ENCODE measurements at regions not wholly inside any gene's neighbourhood (a gene's known extent, or its start where the extent isn't known, plus 50 kb on each side); places are given as distances from the start of the nearest gene placed in this dataset.
"Not testable (repeated sequence)": the region's sequence is repeated elsewhere in the genome, so short reads cannot be mapped to it uniquely, and the experiment has no call there.

DNA sequence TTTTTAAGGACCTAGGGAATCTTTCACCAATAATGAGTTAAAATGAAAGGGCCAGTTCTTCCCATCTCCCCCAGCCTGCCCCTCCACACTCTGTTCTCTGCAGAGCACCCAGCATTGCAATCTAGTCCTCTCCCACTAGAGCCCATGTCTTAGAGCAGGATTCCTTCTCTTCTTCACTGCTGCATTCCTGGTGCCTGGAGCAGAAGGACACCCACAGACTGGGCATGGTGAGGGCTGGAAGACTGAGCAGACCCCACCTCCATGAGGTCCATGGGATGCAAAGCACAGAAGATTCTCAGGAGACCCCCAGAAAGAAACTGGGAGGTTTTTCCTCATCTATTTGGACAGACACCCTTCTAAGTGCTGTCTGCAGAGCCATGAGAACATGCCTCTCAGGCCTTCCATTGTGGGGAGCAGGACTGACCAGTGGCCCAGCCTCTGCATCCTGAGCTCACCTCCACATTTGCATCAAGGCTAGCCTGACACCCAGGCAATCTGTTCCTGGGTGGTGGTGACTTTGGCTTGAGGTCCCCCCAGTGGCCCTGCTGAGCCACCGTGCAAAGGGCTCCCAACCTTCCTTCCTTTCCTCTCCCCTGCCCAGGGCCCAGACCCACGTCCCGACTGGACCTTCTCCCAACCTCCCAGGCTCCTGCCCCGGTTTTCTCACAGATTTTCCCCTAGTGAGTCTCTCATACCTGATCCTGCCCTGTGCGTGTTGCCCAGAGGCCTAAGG, 74.2 kb upstream of the ZNF469 start:
- no peak for DNase-seq

DNA sequence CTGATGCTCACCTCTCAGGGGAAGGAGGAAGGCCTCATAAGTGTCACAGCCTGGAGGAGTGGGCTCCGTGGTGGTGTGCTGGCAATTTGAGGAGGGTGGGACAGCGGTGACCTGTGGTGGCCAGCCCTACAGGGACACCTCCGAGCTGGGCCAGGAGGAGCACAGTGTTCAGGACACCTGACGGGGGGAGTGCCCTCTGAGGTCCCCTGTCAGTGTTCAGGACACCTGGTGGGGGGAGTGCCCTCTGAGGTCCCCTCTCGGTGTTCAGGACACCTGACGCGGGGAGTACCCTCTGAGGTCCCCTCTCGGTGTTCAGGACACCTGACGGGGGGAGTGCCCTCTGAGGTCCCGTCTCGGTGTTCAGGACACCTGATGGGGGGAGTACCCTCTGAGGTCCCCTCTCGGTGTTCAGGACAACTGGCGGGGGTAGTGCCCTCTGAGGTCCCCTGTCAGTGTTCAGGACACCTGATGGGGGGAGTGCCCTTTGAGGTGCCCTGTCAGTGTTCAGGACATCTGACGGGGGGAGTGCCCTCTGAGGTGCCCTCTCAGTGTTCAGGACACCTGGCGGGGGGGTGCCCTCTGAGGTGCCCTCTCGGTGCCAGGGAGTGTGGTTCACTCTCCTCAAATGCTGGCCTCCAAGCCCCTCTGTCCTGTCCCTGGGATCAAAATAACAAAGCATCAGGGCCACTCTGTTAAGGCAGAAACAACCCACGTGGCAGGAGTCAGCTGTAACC, 73.4 kb upstream of the ZNF469 start:
- no peak for DNase-seq

DNA sequence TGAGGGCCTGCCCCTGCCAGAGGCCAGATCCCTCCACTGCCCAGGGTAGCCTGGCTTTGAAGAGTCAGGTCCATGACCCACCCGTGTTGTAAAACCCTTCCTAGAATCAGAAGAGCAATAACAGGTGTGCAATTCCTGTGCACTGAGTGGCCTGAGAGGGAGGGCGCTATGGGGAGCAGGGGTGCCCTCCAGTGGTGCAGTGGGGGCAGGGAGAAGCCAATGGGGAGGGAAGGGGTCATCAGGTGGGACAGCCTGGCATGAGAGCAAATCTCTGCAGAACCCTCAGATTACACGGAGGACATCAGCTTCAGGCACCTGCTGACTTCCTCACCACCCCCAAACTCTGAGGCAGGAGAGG, 72.9 kb upstream of the ZNF469 start:
- DNase-seq, result no peak

DNA sequence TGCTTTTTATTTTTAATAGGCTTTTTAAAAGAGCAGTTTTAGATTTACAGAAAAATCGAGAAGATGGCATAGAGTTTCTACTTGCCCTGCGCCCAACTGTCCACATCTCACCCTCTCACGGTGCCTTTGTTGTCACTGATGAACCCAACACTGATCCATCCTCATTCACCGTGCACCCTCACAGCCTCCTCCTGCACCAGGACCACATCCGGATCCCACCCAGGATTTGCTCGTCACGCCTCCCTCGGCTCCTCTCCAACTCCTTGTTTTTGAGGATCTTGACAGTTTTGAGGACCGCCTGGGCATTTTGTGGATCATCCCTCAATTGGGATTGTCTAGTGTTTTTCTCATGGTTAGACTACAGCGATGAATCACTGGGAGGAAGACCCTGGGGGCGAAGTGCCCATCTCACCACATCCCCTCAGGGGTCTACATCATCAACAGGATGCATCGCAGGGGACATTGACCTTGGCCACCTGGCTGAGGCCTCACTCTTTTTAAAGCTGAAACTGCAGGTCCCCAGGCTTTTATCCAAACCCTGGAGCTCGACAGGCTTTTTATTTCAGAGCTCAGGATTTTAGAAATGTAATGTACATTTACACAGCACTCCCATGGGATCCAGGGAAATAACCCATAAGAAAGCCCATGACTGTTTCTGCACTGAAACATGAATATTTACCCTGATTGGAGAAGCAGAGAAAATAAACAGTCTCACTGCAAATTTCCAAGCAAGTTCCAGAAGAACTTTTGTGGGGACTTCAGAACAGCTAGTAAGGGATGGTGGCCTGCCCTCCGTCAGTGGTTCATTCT, 71.8 kb upstream of the ZNF469 start:
- no peak for DNase-seq

DNA sequence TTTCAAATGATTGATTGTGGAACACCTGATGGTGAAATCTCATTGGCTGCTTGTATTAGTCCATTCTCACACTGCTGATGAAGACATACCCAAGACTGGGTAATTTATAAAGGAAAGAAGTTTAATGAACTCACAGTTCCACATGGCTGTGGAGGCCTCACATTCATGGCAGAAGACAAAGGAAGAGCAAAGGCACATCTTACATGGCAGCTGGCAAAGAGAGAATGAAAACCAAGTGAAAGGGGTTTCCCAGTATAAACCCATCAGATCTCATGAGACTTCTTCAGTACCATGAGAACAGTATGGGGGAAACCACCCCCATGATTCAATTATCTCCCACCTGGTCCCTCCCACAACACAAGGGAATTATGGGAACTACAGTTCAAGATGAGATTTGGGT, 70.9 kb upstream of the ZNF469 start:
- not testable (repeated sequence) for DNase-seq

DNA sequence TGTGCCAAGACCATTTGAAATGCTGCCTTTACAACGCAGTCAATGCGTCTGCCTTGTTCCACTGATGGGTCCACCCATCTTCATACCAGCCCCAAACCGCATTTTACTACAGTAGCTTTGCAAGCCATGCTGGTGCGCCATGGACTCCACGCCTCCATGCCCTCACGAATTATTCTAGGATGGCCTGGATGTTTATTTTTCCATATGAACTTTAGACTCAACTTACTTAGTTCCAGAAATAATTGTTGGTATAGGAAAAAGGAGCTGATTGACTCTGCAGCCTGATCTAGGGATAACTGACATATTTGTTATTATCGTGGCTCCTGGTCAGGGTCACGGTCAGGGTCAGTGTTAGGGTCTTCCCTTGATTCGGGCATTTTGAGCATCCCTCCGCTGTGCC, 70.0 kb upstream of the ZNF469 start:
- no peak for DNase-seq

DNA sequence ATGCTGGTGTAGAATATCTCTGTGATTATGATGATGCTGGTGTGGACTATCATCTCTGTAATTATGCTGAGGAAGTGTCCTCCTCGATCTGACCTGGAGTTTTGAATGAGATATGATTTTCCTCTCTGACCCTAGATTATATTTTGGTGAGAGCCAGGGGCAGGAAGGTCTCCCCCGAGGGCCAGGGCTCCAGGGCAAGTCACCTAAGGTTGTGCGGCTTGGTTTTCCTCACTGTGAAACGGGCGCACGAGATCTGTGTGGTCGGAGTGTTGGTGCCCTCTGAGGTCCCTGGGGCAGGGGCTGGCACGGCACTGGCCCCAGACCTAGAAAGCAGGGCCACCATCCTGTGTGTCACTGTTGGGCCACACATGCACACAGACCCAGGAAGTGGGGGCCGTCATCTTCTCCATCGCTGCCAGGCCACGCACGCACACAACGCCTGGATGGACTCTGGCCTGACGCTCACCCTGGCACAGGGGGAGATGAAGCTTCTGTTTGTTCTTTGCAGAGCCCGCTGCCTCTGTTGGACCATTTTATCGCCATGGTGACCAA, 67.7 kb upstream of the ZNF469 start:
- no peak for DNase-seq

DNA sequence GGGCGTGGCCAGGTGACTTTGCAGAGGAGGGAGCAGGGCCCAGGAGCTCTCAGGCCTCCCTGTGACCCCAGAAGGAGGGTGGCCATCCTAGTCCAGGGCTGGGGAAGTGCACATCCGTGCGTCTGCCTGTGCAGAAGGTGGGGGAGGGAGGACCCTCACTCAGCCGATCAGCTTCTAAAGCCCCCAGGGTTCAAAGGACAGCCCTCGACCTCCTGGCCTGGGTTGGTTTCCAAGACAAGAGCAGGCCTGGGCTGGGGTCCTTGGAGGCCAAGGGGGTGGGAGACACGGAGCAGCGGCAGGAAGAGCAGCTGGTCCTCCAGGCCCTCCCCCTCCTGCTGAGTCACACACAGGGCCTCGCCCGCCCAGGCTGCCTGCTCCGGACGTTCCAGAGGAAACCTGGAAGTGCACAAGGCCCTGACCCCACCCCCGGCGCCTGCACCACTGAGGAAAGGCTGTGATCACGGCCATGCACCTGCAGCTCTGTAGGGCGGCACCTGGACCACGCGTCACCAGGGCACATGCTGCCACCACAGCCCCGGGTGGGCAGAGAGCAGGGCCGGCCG, 67.1 kb upstream of the ZNF469 start:
- DNase-seq, result no peak

DNA sequence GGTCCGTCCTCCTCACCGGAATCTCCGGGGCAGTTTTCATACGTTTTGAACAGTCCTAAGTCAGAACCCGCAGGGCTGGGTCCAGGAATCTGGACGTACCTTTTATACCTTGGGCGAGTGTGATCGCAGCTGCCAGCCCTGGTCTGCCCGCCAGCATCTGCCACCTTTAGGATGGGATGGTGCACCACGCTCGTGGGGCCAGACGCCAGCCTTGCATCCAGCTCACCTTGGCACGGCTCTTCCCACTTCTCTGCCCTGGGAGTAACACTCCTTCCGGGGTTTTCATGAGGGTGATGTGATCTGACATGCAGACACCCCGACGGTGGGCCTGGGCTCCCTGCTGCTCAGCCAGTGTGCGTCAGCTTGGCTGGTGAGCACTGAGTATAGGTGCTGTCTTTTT, 66.6 kb upstream of the ZNF469 start:
- no peak for DNase-seq

DNA sequence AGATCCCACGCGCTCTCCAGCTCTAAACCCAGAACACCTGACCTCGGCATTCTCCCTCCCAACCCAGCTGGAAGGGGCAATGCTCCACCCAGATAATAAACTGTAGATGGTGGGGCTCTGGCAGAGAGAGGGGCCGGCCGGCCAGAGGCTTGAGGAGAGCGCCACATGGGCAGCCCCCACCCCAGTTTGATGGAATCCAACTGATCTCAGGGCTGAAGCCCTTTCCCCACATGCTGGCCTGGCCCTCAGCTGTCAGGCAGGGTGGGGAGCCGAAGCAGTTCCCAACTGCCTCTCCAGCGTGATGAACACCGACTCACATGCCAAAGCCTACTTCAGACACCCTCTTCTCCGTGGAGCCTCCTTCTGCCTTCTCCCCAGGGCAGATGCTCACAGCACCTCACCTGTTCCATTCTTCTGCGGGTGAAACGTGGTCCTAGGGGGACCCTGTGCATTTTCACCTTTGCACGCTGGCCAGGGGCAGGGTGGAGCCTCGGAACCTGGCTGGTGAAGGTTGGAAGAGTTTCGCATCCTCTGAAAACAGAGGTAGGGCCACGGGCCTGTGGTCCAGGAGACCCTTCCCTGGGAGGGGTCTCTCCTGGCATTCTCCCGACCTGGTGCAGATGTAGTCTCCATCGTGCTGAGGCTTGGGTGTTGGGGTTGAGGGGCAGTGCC, 65.7 kb upstream of the ZNF469 start:
- DNase-seq, result no peak

DNA sequence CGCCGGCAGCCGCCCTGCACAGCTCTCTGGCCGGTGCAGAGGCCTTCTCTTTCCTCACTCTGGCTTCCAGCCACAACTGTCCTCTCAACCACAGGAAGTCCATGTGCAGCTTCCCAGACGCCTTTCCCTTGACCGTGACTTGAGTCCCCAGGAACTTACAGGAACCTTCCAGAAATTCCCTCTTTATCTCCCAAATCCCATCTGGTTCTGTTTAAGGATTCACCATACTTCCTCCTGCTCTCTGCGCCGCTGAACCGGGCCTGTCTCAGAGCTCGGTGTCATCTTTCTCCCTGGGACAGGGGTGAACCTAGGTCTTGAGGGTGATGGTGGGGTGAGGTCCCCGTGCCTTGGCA, 65.2 kb upstream of the ZNF469 start:
- DNase-seq, result no peak

DNA sequence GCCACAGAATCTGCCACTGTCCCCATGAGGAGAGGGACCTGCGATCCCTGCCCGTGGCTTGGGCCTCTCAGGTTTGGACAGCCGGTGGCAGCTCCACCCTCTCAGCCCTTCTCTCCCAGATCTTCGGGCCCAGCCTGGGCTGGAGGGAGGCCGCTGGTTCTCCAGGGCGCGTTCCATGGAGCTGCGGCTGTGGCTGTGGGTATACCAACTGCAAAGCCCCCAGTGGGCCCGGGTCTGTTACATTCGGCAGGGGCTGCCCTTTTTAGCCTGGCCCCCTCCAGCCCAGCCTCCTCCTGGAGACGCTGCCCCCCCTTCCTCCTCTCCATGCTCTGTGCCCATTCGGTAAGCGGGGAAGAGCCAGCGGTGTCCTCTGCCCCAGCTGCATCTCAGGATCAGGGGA, 64.7 kb upstream of the ZNF469 start:
- no peak for DNase-seq

DNA sequence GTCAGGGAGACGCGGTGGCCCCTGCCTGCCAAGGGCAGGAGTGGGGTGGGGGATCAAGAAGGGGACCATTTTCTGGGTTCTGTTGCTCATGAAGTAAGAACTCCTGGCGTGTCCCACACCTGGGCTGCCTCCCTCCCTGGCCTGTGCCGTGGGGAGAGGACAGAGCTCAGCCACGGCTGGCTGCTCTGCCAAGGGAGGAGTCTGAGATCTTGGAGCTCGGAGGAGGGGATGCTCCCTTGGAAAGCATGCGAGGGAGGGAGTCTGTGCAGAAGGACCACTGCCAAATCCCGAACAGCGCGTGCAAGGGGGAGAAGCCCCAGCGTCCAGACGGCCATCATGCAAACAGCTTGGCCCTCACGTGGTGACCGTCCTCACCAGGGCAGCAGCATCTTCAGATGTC, 64.2 kb upstream of the ZNF469 start:
- no peak for DNase-seq

DNA sequence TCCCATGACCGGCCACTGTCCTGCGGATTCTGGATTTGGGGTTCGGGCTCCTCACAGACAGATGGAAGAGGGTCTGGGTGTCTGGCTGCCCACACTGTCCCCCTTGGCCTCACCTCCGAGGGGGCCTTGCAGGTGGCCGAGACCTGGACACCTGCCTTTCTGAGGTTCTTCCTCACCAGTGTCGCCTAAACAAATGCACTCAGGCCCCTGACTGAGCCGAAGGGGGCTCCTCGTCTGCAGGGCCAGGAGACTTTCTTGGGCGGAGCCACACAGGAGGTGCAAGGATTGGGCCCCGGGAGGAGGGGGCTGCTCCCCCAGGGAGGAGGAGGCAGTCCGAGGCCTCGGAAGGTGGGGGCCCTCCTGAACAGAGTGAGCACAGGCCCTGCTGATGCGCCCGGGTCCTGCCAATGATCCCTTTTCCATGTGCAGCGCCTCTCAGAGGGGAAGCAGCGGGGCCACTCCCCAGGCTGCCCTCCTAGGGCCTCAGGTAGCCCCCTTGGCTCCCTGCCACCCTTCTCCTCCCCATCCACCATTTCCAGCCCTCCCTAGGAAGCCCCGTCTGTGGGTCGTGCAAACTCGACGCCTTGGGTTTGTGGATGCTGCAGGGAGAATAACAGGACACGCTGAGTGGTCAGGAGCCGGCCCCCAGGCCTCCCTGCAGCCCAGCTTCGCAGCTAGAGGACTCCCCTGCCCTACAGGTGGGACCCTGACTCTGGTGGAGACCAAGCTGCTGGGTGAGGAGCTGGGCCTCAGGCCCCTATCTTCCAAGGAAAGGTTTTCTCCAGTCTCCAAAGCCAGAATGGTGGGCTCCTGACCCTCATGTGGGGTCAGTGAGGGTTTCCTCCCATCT, 63.4 kb upstream of the ZNF469 start:
- no peak for DNase-seq

DNA sequence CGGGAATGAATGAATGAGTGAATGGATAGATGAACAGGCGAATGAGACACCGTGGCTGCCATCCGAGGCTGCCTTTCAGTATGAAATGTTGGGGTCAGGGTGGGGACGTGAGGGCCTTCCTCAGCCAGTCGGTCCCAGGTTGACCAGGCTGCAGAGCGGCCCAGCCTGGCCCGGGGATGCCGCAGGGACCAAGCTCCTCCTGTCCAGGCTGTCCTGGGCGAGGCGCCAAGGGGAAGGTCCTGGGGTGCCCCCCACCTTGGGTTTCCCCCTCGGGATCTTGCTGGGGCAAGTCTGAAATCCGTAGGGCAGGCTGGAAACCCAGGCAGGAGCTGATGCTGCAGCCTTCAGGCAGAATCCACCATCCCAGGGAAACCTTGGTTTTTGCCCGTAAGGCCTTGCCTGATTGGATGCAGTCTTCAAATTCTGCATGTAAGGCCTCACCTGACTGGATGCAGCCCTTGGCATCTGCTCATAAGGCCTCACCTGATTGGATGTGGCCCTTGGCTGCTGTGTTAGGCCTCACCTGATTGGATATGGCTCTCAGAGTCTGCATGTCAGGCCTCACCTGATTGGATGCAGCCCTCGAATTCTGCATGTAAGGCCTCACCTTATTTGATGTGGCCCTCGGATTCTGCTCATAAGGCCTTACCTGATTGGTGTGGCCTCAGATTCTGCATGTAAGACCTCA, 61.7 kb upstream of the ZNF469 start:
- no peak for DNase-seq

DNA sequence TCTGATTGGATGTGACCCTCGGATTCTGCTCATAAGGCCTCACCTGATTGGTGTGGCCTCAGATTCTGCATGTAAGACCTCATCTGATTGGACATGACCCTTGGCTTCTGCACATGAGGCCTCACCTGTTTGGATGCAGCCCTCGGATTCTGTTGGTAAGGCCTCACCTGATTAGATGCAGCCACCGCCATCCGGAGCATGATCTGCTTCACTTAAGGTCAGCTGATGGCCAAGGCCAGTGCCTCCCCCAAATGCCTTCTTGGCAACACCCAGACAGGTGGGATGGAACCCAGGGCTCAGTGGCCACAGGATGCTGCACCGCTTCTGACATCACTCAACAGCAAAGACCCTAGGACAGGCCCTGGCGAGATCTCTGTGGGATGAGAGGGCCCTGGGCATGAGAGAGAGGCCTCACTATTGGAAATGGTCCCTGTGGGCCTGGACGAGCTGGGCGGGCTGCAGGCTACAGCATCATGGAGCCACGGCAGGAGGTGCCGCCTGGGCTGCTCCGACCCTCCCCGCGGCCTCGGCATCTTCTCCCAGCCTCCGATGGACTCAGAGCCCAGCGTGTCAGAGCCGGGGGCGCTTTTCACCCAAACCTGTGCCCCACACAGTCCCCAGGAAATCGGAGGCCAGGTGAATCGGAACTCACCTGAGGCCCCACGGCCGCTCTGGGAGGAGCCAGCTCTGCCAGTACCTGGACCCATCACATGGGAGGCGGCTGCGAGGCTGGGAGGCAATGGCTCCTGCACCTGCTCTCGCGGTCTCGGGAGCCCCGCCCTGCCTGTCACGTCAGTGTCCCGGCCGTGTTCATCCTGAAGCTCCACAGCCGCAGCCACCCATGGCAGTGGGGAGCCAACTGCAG, 60.9 kb upstream of the ZNF469 start:
- no peak for DNase-seq

DNA sequence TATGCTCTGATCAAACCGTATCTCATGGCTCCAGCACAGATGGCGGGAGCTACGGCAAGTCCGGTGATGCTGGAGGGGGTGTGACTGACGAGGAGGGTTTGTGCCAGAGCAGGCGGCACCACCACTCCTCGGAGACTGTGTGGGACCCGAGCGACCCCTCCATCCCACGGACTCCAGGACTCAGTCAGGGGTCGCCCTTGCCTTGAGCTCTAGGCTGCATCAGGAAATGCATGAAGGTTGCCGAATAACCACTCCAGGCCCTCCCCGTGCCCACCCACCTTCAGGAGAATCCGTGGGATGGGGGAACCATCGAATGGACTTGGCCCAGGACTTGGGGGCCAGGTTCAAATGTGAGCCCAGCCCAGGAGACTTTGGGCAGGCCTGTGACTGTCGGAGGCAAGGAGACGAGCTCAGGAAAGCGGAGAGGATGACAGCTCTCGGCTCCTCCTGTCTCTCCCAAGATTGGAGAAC, 60.2 kb upstream of the ZNF469 start:
- DNase-seq, result no peak

DNA sequence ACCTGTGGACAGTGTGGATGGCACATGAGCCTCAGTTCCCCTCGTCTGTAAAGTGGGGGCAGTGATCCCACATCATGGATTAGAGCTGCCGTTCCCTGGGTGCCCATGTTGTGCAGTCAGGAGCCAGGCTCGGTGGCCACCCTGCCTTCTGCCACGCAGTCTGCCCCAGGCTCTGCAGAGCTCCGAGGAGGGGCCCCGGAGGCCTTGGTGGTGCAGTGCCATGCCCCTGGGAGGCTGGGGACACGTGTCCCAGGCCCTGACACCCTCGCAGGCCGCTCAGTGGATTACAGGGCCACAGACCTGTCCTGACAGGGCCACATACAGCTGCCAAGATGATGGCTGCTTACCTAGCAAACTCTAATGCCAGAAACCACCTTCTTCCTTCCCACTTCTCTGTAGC, 59.7 kb upstream of the ZNF469 start:
- DNase-seq, result no peak

DNA sequence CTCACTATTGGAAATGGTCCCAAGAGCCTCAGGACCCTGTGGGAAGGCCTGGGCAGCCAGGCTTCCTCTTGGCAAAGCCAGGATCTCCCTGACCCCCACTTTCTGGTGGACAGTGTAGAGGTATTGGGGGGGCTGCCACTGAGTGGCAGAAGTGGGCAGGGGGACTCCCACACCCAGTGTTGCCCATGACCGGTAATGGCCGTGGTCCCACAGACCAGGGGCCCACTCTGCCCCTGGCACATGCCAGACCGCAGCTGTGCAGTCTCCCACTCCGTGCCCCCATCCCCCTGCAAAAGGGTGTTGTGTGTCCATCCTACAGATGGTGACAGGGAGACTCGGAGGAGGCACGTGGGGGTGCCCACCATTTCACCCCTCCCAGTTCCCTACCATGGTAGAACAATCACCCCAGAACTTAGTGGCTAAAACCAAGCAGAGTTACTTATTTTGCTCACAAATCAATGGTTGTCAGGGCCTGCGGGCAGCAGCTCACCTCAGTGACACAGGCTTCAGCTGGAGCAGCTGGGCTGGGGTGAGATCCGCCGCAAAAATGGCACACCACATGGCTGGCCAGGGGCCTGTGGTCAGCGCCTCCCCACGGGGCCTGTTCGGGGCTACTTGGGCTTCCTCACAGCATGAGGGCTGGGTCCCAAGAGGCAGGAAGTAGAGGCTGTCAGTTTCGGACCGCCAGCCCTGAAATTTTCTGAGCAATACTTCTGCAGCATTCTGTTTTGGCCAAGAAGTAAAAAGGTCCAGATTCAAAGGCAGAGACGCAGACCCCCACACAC, 59.0 kb upstream of the ZNF469 start:
- DNase-seq, result no peak

All from CD4-positive, alpha-beta T cell treated with Interleukin-17A for 4 hours (primary cell).